ENCODE measurements at regions not wholly inside any gene's neighbourhood (a gene's known extent, or its start where the extent isn't known, plus 50 kb on each side); places are given as distances from the start of the nearest gene placed in this dataset.

DNA sequence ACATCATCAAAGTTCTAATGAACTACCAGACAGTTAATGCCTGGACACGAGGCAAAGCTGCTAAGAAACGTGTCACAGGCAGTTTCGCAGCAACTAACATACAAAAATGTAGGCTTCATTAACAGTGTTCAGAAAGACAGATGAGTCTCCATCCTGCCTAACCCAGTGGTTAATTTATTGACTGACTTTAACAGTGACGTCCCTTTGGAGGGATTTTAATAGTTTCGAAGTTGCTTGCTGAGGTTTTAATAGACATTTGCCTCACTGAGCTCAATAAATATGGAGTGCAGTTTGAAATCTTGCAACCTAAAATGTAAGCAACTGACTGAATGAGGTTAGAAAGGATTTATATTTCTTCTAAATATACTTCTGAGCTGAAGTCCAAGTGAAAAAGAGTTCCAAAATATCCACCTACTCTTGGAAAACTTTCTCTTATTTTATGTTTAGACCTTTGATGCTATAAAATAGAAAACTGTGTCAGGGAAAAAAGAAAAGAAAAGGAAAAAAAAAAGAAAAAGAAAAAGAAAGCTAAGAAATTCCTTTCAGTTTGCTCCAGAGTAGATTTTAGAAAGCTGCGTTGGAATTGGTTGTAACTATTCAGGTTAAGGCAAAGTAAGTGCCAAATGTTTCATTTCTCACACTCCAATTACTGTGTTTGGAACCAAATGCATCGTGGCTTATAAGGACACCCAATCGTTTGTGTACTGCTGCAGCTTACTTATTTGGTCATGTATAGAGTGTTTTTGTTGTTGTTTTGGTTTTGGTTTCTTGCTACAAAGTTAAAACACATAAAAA lies 2016.6 kb downstream of the MAT2B start:
- TF ChIP-seq CTCF (IDR thresholded peaks at IDR 0.05; ENCODE audit: low read depth, low read length), result no peak
- Histone ChIP-seq H3K36me3 (no peaks in the 10 kb centered on the region), H3K27me3 (no peaks in the 10 kb centered on the region), H3K9me3 (no peaks in the 10 kb centered on the region), H3K4me3 (ENCODE audit: low read depth, low read length) (no peak overlapping the region), H3K4me1 (no peaks in the 10 kb centered on the region)
- no peak for DNase-seq

- Histone ChIP-seq H3K27me3 (no peaks in the 10 kb centered on the region), H3K4me1 (no peaks in the 10 kb centered on the region), H3K36me3 (no peaks in the 10 kb centered on the region), H3K4me3 (ENCODE audit: low read depth, low read length) (no peak overlapping the region), H3K9me3 (no peaks in the 10 kb centered on the region)
- TF ChIP-seq CTCF (IDR thresholded peaks at IDR 0.05; ENCODE audit: low read depth, low read length), result no peak
- DNase-seq, result no peak
These were observed 2019.9 kb downstream of the MAT2B start for GRCh38 chr5:165525271-165525670.

DNA sequence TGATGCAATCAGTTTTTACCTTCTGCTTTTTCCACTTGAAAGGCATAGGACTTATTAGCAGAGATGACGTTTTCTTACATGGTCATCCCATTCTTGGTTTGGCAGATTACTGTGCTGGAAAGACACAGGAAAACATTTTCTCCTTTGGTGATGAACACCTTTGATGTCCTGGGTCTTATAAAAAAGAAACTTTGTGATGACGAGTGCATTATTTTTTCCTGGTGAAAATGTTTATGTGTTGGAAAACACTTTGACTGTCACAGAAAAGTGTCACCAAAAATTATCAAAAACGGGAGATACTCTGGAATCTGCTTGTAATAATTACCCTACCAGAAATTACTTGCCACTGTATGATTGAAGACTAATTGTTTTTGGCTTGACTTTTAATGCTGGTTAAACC lies 2020.9 kb downstream of the MAT2B start:
- Histone ChIP-seq H3K36me3 (no peaks in the 10 kb centered on the region), H3K9me3 (no peaks in the 10 kb centered on the region), H3K4me1 (no peaks in the 10 kb centered on the region), H3K4me3 (ENCODE audit: low read depth, low read length) (no peak overlapping the region), H3K27me3 (no peaks in the 10 kb centered on the region)
- DNase-seq, result no peak
- TF ChIP-seq CTCF (IDR thresholded peaks at IDR 0.05; ENCODE audit: low read depth, low read length), result no peak

GRCh38 chr5:165527577-165527976 lies 2022.2 kb downstream of the MAT2B start:
- no peaks in the 10 kb centered on the region for H3K36me3 ChIP-seq
- no peaks in the 10 kb centered on the region for H3K27me3 ChIP-seq
- H3K4me3 ChIP-seq (ENCODE audit: low read depth, low read length), result no peak overlapping the region
- no peak for TF ChIP-seq CTCF (IDR thresholded peaks at IDR 0.05; ENCODE audit: low read depth, low read length)
- no peaks in the 10 kb centered on the region for H3K9me3 ChIP-seq
- H3K4me1 ChIP-seq, result no peaks in the 10 kb centered on the region
- DNase-seq, result no peak

- Histone ChIP-seq H3K27me3 (no peaks in the 10 kb centered on the region), H3K4me1 (no peaks in the 10 kb centered on the region), H3K9me3 (no peaks in the 10 kb centered on the region), H3K36me3 (no peaks in the 10 kb centered on the region), H3K4me3 (ENCODE audit: low read depth, low read length) (no peak overlapping the region)
- no peak for TF ChIP-seq CTCF (IDR thresholded peaks at IDR 0.05; ENCODE audit: low read depth, low read length)
- no peak for DNase-seq
These were observed 2032.6 kb downstream of the MAT2B start for GRCh38 chr5:165538065-165538464.

DNA sequence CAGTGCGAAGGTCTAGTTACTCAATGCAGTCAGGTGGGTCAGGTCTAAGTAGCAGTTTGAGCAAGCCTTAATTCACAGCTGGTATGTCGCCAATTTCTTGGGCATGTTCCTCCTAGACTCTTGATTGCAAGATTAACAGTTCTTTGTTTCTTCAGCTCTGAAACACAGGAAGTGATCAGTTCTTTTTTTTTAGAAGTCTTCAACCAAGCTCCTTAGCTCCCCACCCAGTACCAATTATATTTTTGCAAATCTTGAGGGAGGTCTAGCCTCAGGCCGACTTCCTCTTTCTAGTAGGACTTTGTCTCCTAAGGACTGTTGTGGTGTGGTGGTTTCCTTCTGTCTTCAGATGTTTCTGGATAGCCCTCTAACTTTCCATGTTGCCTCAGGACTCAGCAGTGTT lies 2054.2 kb downstream of the MAT2B start:
- H3K27me3 ChIP-seq, result no peaks in the 10 kb centered on the region
- no peak overlapping the region for H3K4me3 ChIP-seq (ENCODE audit: low read depth, low read length)
- no peak for TF ChIP-seq CTCF (IDR thresholded peaks at IDR 0.05; ENCODE audit: low read depth, low read length)
- no peaks in the 10 kb centered on the region for H3K4me1 ChIP-seq
- DNase-seq, result no peak
- no peaks in the 10 kb centered on the region for H3K36me3 ChIP-seq
- H3K9me3 ChIP-seq, result no peaks in the 10 kb centered on the region

Data from BE2C (cell line).